ENCODE measurements at regions not wholly inside any gene's neighbourhood (a gene's known extent, or its start where the extent isn't known, plus 50 kb on each side); places are given as distances from the start of the nearest gene placed in this dataset.

- no peak for TF ChIP-seq CTCF (IDR thresholded peaks at IDR 0.05)
- DNase-seq (ENCODE audit: low spot score) (no peak), ATAC-seq (ENCODE audit: low FRiP score) (no peak)
Observed at GRCh38 chr20:43843096-43843964, 71.3 kb upstream of the TOX2 start.

DNA sequence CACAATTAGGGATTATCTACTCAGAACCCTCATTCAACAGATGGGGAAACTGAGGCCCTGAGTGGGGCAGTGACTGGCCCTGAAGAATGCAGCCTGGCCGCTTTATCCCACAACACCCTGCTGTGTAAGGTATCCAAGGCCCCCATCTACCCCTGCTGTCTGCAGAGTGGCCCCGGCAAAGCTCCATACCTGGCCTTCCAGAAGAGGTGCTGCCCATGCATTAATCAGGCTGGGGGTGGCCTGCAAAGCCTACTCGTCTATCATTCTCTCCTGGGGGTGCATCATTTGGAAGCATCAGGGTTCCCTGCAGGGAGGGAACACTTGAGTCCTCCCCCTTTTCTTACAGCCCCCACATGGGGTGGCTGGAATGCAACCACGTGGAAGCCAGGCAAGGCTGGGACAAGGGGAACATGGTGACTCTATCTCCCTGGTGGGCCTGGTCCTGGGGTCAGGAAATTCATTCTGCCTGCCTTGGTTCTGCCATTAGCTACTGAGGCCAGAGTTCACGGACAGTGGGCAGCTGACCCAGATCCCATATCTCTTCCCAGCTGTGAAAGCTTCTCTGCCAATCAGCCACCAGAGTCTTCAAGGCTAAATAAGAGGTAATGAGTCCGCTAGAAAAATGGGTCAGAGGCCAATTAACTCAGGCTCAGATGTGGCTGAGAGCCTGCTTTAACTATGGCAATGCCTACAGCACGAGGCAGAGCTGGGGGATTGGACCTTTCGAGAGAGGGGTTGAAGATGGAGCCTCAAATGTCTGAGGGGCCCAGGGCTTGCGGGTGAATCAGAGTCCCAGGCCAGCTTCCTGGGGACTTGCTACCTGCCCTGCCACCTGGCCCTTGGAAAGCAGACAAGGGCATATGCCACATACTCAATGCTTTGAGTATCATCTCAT, 72.3 kb upstream of the TOX2 start:
- no peak for DNase-seq (ENCODE audit: low spot score)
- TF ChIP-seq CTCF (IDR thresholded peaks at IDR 0.05), result no peak
- ATAC-seq (ENCODE audit: low FRiP score), result no peak

DNA sequence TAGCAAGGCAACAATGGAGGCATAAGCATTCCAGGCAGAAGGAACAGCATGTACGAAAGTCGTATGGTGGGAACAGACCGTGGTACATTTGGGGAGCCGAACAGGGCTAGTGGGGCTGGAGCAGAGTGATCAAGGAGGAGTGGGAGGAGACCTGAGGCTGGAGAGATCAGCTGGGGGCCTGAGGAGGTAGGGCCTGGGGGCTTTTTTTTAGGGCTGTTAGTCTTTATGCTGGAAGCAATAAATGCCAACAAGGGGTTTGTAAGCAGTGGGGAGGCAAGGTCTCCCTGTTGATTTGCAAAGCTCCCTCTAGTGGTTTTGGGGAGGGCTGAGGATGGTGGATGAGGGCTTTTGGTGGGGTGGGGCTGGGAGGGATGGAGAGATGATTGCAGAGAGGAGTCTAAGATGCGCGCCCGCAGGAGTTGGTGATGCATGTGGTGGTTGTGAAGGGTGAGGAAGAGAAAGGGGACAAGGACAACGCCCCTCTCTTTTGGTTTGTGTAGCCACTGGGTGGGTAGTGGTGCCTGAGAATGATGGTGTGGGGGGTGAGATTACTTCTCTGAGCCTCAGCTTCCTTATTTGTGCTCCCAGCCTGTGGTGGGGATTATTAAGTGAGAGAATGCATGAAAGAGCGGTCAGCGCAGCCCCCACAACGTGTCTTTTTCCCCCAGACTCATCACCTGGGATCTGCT, 74.1 kb upstream of the TOX2 start:
- no peak for DNase-seq (ENCODE audit: low spot score)
- ATAC-seq (ENCODE audit: low FRiP score), result no peak
- no peak for TF ChIP-seq CTCF (IDR thresholded peaks at IDR 0.05)

DNA sequence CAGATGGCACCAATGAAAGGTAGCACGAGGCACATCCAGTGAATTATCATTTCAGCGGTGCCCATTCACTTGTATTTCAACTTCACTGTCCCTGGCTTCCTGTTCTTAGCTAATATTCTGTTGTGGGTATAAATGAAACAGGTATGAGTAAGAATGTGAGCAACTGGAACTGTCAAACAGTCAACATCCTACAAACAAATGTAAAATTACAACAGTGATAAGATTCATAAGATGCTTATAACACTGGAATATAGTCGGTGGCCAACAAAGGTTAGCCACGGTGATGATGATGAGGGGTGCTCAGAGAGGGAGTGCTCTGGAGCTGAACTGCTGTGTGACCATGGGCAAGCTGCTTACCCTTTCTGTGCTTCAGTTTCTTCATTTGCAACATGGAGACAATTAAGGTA, 74.9 kb upstream of the TOX2 start:
- no peak for DNase-seq (ENCODE audit: low spot score)
- no peak for TF ChIP-seq CTCF (IDR thresholded peaks at IDR 0.05)
- ATAC-seq (ENCODE audit: low FRiP score), result no peak

GRCh38 chr20:43838703-43839060, 76.0 kb upstream of the TOX2 start:
- DNase-seq (ENCODE audit: low spot score) (no peak), ATAC-seq (ENCODE audit: low FRiP score) (no peak)
- TF ChIP-seq CTCF (IDR thresholded peaks at IDR 0.05), result no peak

DNA sequence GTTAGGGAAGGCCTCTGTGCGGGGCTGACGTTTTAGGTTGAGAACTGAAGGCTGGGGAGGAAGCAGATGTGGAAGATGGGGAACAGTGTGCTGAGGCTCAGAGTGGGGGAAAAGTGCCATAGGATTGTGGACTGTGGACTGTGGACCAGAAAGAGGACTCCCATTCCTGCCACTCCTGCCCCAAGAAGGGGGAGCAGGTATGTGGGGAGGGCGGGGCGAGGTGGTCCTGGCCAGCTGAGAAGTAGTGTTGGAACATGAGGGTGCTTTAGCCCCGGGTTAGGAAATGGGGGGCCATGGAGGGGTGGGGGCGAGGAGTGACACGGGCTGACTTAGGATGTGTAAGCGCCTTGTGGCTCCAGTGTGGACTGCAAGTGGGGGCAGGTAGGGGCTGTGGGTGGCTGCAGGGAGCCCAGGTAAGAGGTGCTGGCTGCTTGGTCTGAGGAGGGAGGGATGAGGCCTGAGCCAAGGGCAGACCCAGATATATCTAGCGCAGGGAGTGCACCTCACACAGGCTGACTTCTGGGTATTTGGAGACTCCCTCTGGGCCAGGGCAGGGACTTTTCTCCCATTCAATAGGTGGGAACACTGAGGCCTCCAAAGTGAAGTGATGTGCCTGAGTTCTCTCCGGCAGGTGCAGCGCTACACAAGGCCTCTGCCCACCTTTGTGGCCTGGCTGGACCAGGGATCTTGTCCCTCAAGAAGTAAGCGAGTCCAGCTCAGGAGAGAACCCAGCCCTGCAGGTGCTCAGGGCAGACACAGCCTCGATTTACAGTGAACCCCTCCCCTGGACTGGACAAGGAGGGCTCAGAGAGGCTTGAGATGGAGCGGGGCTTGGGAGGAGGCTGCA, 76.6 kb upstream of the TOX2 start:
- no peak for DNase-seq (ENCODE audit: low spot score)
- no peak for ATAC-seq (ENCODE audit: low FRiP score)
- no peak for TF ChIP-seq CTCF (IDR thresholded peaks at IDR 0.05)
